ENCODE measurements at regions not wholly inside any gene's neighbourhood (a gene's known extent, or its start where the extent isn't known, plus 50 kb on each side); places are given as distances from the start of the nearest gene placed in this dataset.

- DNase-seq (ENCODE audit: low spot score) = peak; percentile 73
Observed at GRCh38 chr15:81865850-81866537, 179.8 kb downstream of the MEX3B start.

- no peak for DNase-seq (ENCODE audit: low spot score)
Observed at GRCh38 chr15:81863162-81863561, 182.7 kb downstream of the MEX3B start.

- DNase-seq (ENCODE audit: low spot score) = peak; percentile 38
Observed at GRCh38 chr15:81859737-81860516, 185.9 kb downstream of the MEX3B start.

GRCh38 chr15:81858586-81858985 lies 187.2 kb downstream of the MEX3B start:
- DNase-seq (ENCODE audit: low spot score) = no peak

- DNase-seq (ENCODE audit: low spot score) = no peak
Observed at GRCh38 chr15:81858136-81858535, 187.7 kb downstream of the MEX3B start.

GRCh38 chr15:81856634-81857026 lies 189.2 kb downstream of the MEX3B start:
- no peak for DNase-seq (ENCODE audit: low spot score)

- DNase-seq (ENCODE audit: low spot score) = no peak
Observed at GRCh38 chr15:81856001-81856633, 189.7 kb downstream of the MEX3B start.

GRCh38 chr15:81853150-81853748 lies 192.6 kb downstream of the MEX3B start:
- no peak for DNase-seq (ENCODE audit: low spot score)

GRCh38 chr15:81852411-81853149 lies 193.2 kb downstream of the MEX3B start:
- DNase-seq (ENCODE audit: low spot score) = no peak

- DNase-seq (ENCODE audit: low spot score) = no peak
Observed at GRCh38 chr15:81851757-81852156, 194.1 kb downstream of the MEX3B start.

- no peak for DNase-seq (ENCODE audit: low spot score)
Observed at GRCh38 chr15:81851325-81851724, 194.5 kb downstream of the MEX3B start.

GRCh38 chr15:81849289-81849688 lies 196.5 kb downstream of the MEX3B start:
- DNase-seq (ENCODE audit: low spot score) = no peak

GRCh38 chr15:81848701-81849100 lies 197.1 kb downstream of the MEX3B start:
- no peak for DNase-seq (ENCODE audit: low spot score)

GRCh38 chr15:81843757-81844407 lies 201.9 kb downstream of the MEX3B start:
- no peak for DNase-seq (ENCODE audit: low spot score)

GRCh38 chr15:81843226-81843625 lies 202.6 kb downstream of the MEX3B start:
- DNase-seq (ENCODE audit: low spot score) = peak; percentile 24

GRCh38 chr15:81839387-81839786 lies 206.4 kb downstream of the MEX3B start:
- no peak for DNase-seq (ENCODE audit: low spot score)

GRCh38 chr15:81835731-81836130 lies 210.1 kb downstream of the MEX3B start:
- no peak for DNase-seq (ENCODE audit: low spot score)

- DNase-seq (ENCODE audit: low spot score) = no peak
Observed at GRCh38 chr15:81830520-81830919, 215.3 kb downstream of the MEX3B start.

GRCh38 chr15:81829918-81830317 lies 215.9 kb downstream of the MEX3B start:
- no peak for DNase-seq (ENCODE audit: low spot score)

- DNase-seq (ENCODE audit: low spot score) = no peak
Observed at GRCh38 chr15:81828135-81828534, 217.7 kb downstream of the MEX3B start.

- peak; percentile 23 for DNase-seq (ENCODE audit: low spot score)
Observed at GRCh38 chr15:81825136-81825535, 220.7 kb downstream of the MEX3B start.
